ENCODE measurements at regions not wholly inside any gene's neighbourhood (a gene's known extent, or its start where the extent isn't known, plus 50 kb on each side); places are given as distances from the start of the nearest gene placed in this dataset.
"Not testable (repeated sequence)": the region's sequence is repeated elsewhere in the genome, so short reads cannot be mapped to it uniquely, and the experiment has no call there.

- DNase-seq: no peak
Measured at GRCh38 chr6:48475275-48475674, 364.3 kb upstream of the PTCHD4 start.

DNA sequence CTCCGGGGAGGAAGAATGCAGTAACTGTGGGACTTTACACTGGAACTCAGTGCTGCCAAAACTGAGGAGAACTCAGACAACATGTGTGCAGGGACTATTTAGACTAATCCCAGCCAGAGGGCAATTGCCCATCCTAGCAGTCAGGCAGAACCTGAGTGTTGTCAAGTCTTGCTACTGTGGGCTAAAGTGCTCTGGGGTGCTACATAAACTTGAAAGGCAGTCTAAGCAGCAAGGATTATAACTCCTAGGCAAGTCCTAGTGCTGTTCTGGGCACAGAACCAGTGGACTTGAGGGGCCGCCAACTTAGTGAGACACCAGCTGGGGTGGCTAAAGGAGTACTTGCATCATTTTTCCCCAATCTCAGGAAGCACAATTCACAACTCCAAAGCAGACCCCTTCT, 363.8 kb upstream of the PTCHD4 start:
- no peak for DNase-seq

GRCh38 chr6:48474136-48474535, 363.1 kb upstream of the PTCHD4 start:
- no peak for DNase-seq

DNA sequence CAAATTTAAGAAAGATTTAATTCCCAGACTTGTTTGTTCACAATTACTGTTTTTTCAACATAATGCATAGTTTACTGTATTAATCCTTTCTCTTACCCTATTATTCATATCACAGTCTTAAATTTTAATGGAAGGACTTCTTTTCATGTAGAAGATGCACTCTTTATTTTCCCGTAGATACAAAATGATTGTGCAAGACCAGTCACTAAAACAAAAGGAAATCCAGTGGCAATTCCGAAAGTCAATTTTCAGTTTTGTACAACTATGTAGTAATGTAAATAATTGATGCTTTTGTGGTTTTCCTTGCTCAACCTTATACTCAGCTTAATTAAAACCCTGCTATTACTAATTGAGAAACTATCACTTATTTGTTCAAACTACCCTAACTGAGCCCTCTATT, 361.5 kb upstream of the PTCHD4 start:
- no peak for DNase-seq

- no peak for DNase-seq
Measured at GRCh38 chr6:48472091-48472490, 361.1 kb upstream of the PTCHD4 start.

- DNase-seq: no peak
Measured at GRCh38 chr6:48471326-48471725, 360.3 kb upstream of the PTCHD4 start.

DNA sequence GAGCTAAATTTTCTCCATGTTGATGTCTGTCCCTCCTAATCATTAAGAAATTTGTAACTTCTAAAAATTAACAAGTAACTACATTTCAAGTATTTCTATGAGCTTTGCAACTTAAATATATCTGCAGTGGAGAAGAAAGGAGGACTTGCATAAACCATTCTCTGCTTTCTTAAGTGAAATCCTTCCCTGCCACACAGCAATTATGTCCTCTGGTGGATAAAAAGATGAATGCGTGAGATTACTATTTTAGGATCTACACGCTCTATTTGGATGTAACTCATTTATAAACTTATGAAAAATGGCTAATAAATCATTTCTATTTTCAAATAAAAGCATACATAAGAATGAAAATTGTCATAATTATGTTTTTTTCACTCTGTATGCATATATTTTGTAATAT, 338.0 kb upstream of the PTCHD4 start:
- no peak for DNase-seq

DNA sequence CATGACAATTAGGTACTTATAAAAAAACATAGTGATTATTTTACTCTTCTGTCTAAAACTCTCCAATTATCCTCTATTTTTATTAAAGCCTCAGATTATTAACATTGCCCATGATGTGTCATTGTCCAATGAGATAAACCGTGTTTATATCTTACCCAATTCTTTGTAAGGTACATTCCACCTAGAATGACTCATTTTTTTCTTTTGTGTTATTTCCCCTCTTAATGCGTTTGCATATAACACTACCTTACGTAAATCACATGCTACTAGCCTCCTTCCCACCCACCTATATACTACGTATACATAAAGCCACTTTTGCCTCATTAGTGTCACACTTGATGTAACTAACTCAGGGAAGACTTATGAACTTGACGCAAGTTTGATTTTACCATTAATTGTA, 336.3 kb upstream of the PTCHD4 start:
- no peak for DNase-seq

DNA sequence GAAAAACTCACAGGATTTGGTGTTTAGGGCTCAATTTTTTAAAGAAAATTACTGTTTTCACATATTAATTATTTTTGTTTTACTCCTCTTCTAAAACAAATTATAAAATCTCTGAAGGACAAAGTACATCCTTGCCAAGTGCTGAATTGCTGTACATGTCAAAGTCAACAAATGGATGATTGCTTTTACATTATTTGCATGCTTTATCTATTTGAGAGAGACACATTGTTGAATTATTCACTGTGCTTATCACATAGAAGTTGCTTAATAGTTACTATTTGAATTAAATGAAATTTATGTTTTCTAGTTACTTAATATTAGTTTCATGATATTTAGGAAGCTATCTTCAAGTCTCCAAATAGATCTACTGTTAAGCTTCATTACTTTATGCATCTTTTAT, 318.6 kb upstream of the PTCHD4 start:
- DNase-seq: no peak

DNA sequence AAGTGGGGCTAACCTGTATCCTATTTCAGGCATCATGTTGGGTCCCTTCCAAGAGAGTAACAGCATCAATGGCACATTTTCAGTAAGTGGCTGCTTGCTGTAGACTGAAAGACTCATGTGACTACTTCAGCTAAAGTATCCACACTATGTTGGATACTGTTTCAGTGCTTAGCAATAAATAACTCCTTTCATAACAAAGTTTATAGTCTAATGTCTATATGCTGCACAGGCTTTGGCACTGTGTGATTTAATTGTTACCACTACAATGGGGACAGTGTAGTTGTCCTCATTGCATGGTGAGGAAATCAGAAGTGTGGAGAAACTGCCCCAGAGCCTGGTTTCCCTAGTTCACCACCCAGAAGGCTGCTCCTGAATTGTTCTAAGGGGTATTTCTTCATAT, 318.0 kb upstream of the PTCHD4 start:
- peak; percentile 44 for DNase-seq

DNA sequence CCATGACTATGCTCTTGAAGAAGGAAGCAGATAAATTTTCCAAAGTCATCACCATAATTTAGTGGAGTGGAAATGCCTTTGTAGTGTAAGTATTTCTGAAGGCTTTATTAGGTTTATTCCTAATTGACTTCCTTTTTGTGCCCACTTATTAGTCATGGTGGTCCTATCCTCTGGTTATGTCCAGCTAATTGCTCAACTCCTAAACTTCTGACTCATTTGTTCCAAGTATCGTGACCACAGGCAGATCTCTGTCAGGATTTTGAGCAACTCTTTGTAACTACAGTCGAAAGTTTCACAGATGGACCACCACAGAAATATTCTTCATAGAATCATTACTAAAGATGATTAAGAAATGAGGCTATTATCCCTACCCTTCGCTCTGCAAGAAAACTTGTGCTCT, 315.6 kb upstream of the PTCHD4 start:
- no peak for DNase-seq

- DNase-seq: no peak
Measured at GRCh38 chr6:48423640-48424365, 312.8 kb upstream of the PTCHD4 start.

GRCh38 chr6:48419992-48420391, 309.0 kb upstream of the PTCHD4 start:
- DNase-seq: no peak

GRCh38 chr6:48417927-48418326, 306.9 kb upstream of the PTCHD4 start:
- DNase-seq: no peak

DNA sequence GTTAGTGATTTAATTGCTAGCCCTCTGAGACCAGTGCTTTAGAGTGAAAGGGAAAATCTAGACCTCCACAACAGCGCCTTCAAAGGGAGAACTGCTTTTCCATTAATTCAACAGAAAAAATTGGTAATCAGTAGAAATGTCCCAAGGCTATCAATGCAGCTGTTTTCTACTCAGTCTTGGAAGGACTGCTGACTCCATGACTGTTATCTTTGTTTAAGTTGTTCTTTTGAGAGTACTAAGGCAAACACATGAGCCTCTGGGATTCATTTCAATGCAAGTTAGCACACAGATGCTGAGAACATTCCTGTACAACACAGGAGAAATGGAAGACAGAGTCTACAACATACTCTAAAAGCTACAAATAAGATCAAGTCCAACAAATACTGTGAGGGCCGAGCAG, 301.7 kb upstream of the PTCHD4 start:
- no peak for DNase-seq

- no peak for DNase-seq
Measured at GRCh38 chr6:48404927-48405326, 293.9 kb upstream of the PTCHD4 start.

- no peak for DNase-seq
Measured at GRCh38 chr6:48403587-48403986, 292.6 kb upstream of the PTCHD4 start.

GRCh38 chr6:48401016-48401415, 290.0 kb upstream of the PTCHD4 start:
- no peak for DNase-seq

DNA sequence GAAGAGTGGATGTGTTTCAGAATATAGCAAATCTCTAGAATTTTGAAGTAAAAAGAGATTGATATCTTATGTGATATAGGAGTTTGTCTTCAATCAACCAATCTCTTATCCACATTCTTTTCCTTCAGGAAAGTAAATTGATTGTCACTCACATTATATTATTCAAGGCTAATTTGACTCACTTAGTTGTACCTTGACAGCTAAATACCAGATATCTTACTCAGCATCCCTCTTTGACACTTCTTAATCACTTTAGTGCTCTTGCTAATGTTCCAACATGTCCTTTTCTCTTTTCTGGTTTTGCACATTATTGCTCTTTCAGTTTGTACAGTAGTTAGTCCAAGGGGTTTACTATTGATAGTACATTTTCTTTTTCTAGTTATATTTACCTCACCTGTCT, 286.9 kb upstream of the PTCHD4 start:
- no peak for DNase-seq

GRCh38 chr6:48389146-48390043, 278.4 kb upstream of the PTCHD4 start:
- DNase-seq: peak; percentile 84

- DNase-seq: no peak
Measured at GRCh38 chr6:48388044-48388443, 277.0 kb upstream of the PTCHD4 start.

DNA sequence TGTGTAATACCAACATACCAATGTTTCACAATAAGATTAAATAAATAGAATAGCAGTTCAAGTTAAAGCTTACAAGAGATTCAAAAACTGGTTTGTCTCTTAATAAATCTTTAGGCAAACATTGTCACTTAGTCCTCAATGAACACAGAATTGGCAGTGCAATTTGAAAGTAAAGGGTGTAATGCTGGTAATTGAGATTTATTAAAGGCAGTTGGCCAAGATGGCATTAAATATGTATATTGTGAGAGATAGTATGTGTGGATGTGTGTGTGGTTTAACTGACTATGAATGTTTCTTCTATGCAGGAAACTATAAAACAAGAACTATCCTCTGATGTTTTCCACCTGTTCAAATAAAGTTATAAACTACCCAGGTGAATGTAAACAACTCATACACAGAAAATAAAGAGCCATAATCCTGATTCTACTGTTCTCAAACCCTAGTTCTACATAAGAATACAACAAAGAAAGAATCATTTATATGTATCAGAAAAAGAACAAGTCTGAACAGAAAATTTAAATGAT, 267.9 kb upstream of the PTCHD4 start:
- DNase-seq: peak; percentile 88

DNA sequence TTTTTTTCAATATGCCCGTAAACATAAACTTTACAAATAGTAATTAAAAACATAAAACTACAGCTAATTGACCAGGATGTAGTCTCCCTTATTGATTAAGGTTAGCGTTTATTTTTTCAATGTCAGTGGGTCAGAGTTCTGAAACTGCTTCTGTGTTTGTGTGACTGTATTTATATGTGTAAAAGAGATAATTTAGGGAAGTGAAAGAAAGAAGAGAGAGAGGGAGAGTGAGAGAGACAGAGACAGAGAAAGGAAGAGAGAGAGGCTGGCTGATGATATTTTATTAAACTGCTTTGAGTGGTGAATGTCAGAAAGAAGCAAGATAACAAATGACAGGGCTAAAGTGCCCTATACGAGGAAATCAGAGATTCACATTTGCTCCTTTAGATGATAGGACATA, 266.1 kb upstream of the PTCHD4 start:
- no peak for DNase-seq

GRCh38 chr6:48371226-48371625, 260.2 kb upstream of the PTCHD4 start:
- DNase-seq: not testable (repeated sequence)
